PC-9 (cell line): ENCODE measurements at regions not wholly inside any gene's neighbourhood (a gene's known extent, or its start where the extent isn't known, plus 50 kb on each side); places are given as distances from the start of the nearest gene placed in this dataset.

Experiments used
- BruUV-seq: library from RNA; stranded (reverse); fragments of 400-500 nt; replicated peaks from 2 replicates; lab custom pipeline; 2021; lab: Mats Ljungman, UMichigan
- CTCF ChIA-PET: fragments of 300-600 bp; sonication (Branson Sonifier 250); formaldehyde crosslinking; loops from one replicate; lab custom pipeline; 2022; ENCODE audit warnings: antibody characterized with exemption; lab: Charles Lee
- POLR2A ChIA-PET: fragments of 300-600 bp; sonication (Branson Sonifier 250); formaldehyde crosslinking; loops from one replicate; lab custom pipeline; 2022; ENCODE audit warnings: antibody characterized with exemption; ENCODE audit not compliant: unreplicated experiment; lab: Charles Lee
- DNase-seq, 2 experiments: peaks; one replicate each; pipeline versions ENCODE4 v3.0.0 to v3.0.0-alpha.2; 2015 to 2022; ENCODE audit warnings: mixed read lengths in 1 of 2
- H2AFZ ChIP-seq: fragments of 200-600 bp; sonication (generic); 2 replicates; pipeline ENCODE4 v1.8.1; 2017; ENCODE audit warnings: antibody characterized with exemption
- H3F3A ChIP-seq: fragments of 200-600 bp; sonication (generic); 2 replicates; pipeline ENCODE4 v1.8.1; 2017; ENCODE audit warnings: antibody characterized with exemption, mild to moderate bottlenecking, low read depth; ENCODE audit not compliant: insufficient read depth
- H3K27ac ChIP-seq: fragments of 200-600 bp; sonication (generic); 2 replicates; pipeline ENCODE4 v1.6.1; 2016; ENCODE audit warnings: mixed run types
- H3K27me3 ChIP-seq: fragments of 200-600 bp; sonication (generic); 2 replicates; pipeline ENCODE4 v1.6.1; 2016; ENCODE audit warnings: low read depth, mixed run types; ENCODE audit not compliant: insufficient read depth
- H3K36me3 ChIP-seq: fragments of 200-600 bp; sonication (generic); 2 replicates; pipeline ENCODE4 v1.6.1; 2016; ENCODE audit warnings: low read depth, mixed run types
- H3K4me1 ChIP-seq: fragments of 200-600 bp; sonication (generic); replicated peaks from 2 replicates; pipeline ENCODE4 v1.6.1; 2016; ENCODE audit warnings: mixed run types; ENCODE audit not compliant: insufficient read depth
- H3K4me2 ChIP-seq: fragments of 200-600 bp; sonication (generic); 2 replicates; pipeline ENCODE4 v1.6.1; 2017; ENCODE audit warnings: mixed run types
- H3K4me3 ChIP-seq: fragments of 200-600 bp; sonication (generic); 2 replicates; pipeline ENCODE4 v1.6.1; 2016; ENCODE audit warnings: mixed run types
- H3K79me2 ChIP-seq: fragments of 200-600 bp; sonication (generic); 2 replicates; pipeline ENCODE4 v1.6.1; 2017; ENCODE audit warnings: low read depth, mixed run types
- H3K9me2 ChIP-seq: fragments of 200-600 bp; sonication (generic); 2 replicates; pipeline ENCODE4 v1.8.1; 2017; ENCODE audit warnings: mild to moderate bottlenecking; ENCODE audit not compliant: insufficient read depth
- H3K9me3 ChIP-seq: fragments of 200-600 bp; sonication (generic); 2 replicates; pipeline ENCODE4 v1.8.1; 2016; ENCODE audit warnings: low read depth; ENCODE audit not compliant: insufficient read depth
- H4K20me1 ChIP-seq: fragments of 200-600 bp; sonication (generic); 2 replicates; pipeline ENCODE4 v1.8.1; 2017; ENCODE audit not compliant: insufficient read depth
- CTCF ChIP-seq: fragments of 200-600 bp; sonication (generic); conservative IDR thresholded peaks from 2 replicates; pipeline ENCODE4 v1.6.1; 2017; ENCODE audit warnings: mixed run types, antibody characterized with exemption, mild to moderate bottlenecking, moderate library complexity
- EZH2 ChIP-seq: fragments of 200-600 bp; sonication (generic); IDR thresholded peaks from 2 replicates; pipeline ENCODE4 v1.8.0; 2017; ENCODE audit warnings: antibody characterized with exemption, low read depth
- intact Hi-C: fragments of 100-400 bp; cut with micrococcal nuclease; formaldehyde crosslinking; loops from one replicate; pipeline ENCODE4 v1.10.0; 2022; ENCODE audit not compliant: unreplicated experiment

- POLR2A ChIA-PET: no interaction called here
- Histone ChIP-seq H3F3A (no peaks in the 10 kb centered on the region), H3K9me2 (no peaks in the 10 kb centered on the region), H3K27ac (no peak overlapping the region), H3K9me3 (no peaks in the 10 kb centered on the region), H3K36me3 (no peaks in the 10 kb centered on the region), H3K4me3 (no peak overlapping the region), H3K4me1 (no peaks in the 10 kb centered on the region), H3K79me2 (no peaks in the 10 kb centered on the region), H4K20me1 (no peaks in the 10 kb centered on the region), H3K27me3 (no peaks in the 10 kb centered on the region), H3K4me2 (no peak overlapping the region), H2AFZ (no peak overlapping the region)
- CTCF ChIA-PET: interaction anchor here (0.6 kb wide), 1 partner anchor 1630 kb away, joined by 3 read pairs; no protein-coding TSS in a partner anchor
- no peak for DNase-seq
- TF ChIP-seq CTCF: no peak
- intact Hi-C loops: no loop called here
- BruUV-seq: no TSS peak
These were observed 850.4 kb upstream of the FRG1 start for GRCh38 chr4:189090174-189090814.

GRCh38 chr4:189092581-189092980, 848.1 kb upstream of the FRG1 start:
- Histone ChIP-seq H3K9me2 (no peaks in the 10 kb centered on the region), H3K36me3 (no peaks in the 10 kb centered on the region), H3F3A (no peaks in the 10 kb centered on the region), H3K79me2 (no peaks in the 10 kb centered on the region), H2AFZ (no peak overlapping the region), H4K20me1 (no peaks in the 10 kb centered on the region), H3K9me3 (no peaks in the 10 kb centered on the region), H3K4me2 (peak overlapping the region; percentile 51), H3K4me1 (no peaks in the 10 kb centered on the region), H3K27me3 (no peaks in the 10 kb centered on the region), H3K4me3 (no peak overlapping the region; the same call in 1 of the 2 replicates), H3K27ac (no peak overlapping the region)
- intact Hi-C loops: no loop called here
- ChIA-PET CTCF (no interaction called here), POLR2A (no interaction called here)
- no TSS peak for BruUV-seq
- DNase-seq: no peak
- no peak for TF ChIP-seq EZH2
- no peak for TF ChIP-seq CTCF

- Histone ChIP-seq H4K20me1 (no peaks in the 10 kb centered on the region), H3K9me2 (no peaks in the 10 kb centered on the region), H3K36me3 (no peaks in the 10 kb centered on the region), H3K27ac (no peak overlapping the region), H3K4me2 (no peak overlapping the region), H3K79me2 (no peaks in the 10 kb centered on the region), H3F3A (no peaks in the 10 kb centered on the region), H3K4me3 (no peak overlapping the region), H2AFZ (no peak overlapping the region), H3K9me3 (no peaks in the 10 kb centered on the region), H3K4me1 (no peaks in the 10 kb centered on the region), H3K27me3 (no peaks in the 10 kb centered on the region)
- no peak for DNase-seq
- ChIA-PET CTCF (interaction anchor here (0.7 kb wide), 1 partner anchor 209 kb away, joined by 3 read pairs; no protein-coding TSS in a partner anchor), POLR2A (no interaction called here)
- TF ChIP-seq EZH2: no peak
- TF ChIP-seq CTCF: no peak
- intact Hi-C loops: no loop called here
- BruUV-seq: no TSS peak
These were observed 844.6 kb upstream of the FRG1 start for GRCh38 chr4:189096108-189096507.
